ENCODE measurements at regions not wholly inside any gene's neighbourhood (a gene's known extent, or its start where the extent isn't known, plus 50 kb on each side); places are given as distances from the start of the nearest gene placed in this dataset.

- DNase-seq (ENCODE audit: low spot score), result no peak
These were observed 53.7 kb upstream of the KITLG start for GRCh38 chr12:88634008-88634407.

- no peak for DNase-seq (ENCODE audit: low spot score)
These were observed 53.0 kb upstream of the KITLG start for GRCh38 chr12:88633312-88633711.

GRCh38 chr12:88630561-88630960 lies 50.3 kb upstream of the KITLG start:
- DNase-seq (ENCODE audit: low spot score), result no peak

Measured in hepatic stellate cell (primary cell).